ENCODE measurements at regions not wholly inside any gene's neighbourhood (a gene's known extent, or its start where the extent isn't known, plus 50 kb on each side); places are given as distances from the start of the nearest gene placed in this dataset.
A peak's percentile ranks its signal among the peaks of the same experiment; 100 is the strongest.

DNA sequence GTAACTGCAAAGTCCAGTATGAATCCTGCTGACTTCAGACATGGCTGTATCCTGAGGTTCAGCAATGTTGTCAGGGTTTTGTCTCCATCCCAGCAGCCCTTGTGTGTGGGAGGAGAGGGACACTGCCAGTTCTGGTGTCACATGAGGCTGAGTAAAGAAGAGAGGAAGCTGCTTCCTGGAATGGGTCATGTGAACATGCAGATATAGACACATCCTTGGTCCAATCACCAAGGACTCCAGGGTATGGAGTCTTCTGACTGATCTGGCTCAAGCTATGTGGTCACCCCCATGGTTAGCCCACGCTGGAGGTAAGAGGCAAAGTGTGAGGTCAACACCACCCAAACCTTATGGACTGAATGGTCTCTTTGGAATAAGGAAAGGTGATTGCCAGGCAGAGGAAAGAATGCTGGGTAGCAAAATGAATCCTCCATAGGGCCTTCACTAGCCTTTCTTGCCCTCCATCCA, 134.4 kb upstream of the SLC1A4 start:
- DNase-seq (ENCODE audit: low read depth in 2 of 2), result no peak

DNA sequence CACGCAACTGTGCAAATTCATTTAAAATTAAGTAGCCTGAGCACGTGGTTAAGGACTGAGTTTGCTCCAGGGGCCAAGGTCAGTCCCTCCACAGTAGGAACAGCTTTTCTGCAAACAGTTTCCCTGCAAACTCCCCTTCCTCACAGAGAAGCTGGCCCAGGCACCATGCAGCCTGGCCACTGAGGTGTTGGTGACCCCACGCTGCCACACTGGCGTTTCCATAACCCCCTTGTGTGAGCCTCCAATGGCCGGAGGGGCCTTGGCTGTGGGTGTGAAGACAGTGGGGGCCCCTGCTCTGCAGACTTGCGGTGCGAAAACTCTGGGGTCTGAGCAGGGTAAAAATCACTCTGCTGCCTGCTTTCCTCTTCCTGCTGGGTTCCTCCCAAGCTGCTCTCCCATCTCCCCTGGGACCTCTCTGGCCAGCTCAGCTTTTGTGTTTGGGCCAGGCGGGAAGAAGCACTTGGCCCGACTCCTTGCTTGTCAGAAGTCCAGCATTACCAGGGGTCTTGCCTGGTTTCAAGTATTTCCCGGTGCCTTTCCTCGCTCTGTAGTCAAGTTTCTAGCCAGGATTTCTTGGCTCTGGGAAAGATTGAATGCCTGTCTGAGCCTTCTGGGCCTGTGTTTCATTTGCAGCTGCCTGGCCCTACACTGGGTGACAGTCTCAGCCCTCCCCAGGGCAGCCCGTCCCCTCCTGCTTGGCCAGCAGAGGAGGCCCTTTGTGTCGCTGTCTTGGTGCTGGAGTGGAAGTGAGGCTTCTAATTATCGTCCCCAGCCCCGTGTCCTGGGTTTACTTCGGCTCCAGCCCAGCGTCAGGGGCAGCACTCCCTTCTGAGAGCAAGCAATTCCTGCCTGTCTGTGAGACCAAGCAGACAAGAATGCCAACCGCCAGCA, 131.4 kb upstream of the SLC1A4 start:
- no peak for DNase-seq (ENCODE audit: low read depth in 2 of 2)

DNA sequence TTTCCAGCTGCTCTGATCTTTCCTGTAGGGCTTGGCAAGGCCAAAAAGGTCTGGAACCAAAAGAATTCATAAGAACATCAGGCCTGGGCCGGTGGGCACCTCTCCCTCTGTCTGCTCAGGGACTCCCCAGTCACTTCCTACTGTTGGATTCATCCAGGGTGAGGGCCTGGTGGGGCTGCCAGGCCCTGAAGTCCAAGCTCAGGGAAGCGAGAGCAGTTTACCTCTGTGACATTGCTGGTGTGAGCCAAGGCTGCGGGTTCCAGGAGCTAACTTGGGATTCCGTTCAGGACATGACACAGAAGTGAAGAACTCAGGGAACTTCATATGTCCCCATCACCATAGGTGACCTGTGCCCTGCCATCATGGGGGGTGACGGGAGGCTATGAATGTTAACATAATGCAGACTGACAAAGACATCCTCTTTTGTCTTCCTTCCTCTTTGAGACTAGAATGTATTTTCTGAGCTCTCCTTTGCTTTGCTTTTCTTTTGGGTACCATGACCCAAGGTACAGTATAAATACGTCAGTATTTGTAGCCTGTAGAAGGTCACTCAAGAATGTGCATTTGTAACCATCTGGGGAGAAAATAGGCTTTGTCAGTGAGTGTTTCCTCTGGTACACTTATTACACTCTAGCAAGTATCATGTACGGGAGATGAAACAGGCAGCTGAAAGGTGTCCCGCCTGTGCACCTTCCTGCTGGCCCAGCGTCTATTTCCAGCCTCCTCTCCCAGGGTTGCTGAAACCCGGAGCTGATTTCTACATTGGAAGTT, 130.5 kb upstream of the SLC1A4 start:
- DNase-seq (ENCODE audit: low read depth in 2 of 2), result no peak

DNA sequence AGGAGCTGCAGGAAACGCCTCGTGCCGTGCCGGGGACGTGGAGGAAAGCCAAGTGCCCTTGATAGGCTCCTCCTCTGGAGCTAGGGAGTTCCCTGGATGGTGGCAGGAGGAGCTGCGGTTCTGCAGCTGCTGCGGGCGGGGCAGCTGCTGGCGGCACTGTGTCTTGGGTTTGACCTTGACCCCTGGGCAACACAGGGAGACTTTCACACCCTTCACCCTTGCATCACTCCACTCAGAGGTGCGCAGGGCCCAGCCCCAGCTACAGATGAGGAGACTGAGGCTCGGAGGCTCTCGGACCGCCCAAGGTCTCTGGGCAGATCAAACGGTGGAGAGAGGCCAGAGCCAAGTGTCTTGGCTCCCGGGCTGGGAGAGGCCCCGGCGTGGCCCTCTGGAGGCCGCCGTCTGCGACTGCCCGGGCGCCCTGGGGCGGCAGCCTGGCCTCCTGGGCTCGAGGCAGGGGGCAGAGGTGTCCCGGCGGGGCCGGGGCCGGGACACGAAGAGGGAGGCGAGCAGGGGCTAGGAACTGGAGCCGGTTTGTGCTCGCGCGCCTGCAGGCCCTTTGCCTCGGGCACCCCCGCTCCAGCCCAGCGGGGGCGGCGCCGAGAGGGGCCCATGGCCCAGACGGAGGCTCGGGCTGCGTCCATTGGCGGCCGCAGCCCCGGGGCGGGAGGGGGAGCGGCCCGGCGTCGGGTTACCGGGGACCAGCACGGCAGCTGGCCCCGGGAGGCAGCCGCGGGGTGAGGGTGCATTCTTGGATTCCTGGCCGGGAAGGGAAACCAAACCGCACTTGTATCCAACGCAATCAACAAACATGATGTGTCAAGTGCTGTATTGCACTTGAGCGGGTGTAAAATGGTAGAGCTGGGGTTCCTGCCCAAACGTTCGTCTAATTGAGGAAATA, 129.6 kb upstream of the SLC1A4 start:
- no peak for DNase-seq (ENCODE audit: low read depth in 2 of 2)

DNA sequence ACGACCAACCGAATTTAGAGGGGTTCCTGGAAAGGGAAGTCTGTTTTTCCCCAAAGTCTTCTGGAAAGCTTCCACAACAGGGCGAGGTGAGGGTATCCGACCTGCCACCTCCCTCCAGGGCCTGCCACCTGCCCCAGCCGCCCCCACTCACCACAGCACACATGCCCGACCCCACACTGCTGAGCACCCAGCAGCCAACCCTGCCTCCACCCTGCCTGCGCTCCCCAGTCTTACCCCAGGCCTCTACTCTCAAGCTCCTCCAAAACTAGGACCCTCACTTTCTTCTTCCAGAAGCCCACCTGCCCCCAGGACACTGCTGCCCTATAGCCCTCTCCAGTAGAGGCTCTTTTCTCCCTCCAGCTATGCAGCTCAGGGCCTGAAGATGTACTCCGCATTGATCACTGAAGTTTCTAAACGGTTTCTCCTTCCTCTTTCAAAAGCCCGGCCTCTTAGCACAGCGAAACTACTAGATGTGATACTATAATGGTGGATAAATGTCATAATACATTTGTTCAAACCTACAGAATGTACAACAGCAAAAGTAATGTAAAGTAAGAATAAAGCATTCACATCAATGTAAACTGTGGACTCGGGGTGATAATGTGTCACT, 128.8 kb upstream of the SLC1A4 start:
- no peak for DNase-seq (ENCODE audit: low read depth in 2 of 2)

DNA sequence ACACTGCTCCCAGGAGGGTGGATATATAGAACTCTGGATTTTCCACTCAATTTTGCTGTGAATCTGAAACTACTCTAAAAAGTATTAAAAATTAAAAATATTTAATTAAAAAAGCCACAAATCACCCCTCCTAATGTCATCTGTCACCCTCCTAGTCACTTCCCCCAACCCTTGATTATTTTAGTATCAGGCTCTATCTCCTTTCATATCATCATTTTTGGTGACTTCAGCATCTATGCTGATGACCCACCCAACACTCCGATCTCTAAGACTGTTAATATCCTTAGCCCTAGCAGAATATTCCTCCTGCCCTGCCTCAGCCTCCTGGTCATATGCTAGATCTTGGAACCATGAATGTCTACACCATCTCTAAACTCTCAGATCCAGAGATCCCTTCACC, 128.3 kb upstream of the SLC1A4 start:
- DNase-seq (ENCODE audit: low read depth in 2 of 2), result no peak

DNA sequence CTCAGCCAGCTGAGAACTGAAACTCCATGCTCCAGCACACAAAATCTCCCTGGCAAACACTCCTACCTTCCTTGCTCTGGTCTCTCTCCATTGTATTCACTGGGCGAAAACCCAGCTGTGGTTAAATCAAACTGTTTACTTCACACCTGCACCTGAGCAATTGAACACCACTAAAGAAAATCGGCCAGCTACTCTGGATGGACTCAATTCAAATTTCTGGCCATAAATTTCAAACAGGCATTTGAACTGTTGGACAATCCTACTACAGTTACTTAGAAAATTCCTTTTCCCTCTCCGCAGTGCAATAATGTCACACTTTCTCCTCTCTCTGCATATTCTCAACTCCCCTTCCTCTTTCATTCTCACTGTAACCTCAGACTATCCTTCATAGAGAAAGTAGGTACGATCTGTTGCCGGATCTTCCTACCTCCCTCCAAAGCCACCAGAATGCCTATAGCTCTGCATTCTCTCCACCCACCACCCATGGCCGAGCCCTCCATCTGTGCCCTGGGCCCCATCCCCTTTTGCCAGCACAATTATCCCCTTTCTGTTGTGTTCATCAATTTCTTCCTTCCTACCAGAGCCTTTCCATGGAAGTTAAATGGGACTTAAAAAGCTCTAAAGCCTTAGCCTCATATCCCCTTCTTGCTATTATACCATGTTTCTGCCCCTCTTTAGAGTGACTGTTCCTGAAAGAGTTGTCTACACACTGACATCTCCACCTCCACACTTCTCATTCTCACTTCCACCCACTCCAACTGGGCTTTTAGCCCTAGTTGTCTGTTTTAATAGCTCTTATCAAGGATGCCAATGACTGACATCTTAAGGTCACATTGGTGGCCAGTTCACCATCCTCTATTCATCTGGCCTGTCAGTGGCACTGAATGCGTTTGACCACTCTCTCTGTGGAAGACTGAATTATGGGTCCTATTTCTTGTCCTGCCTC, 127.5 kb upstream of the SLC1A4 start:
- no peak for DNase-seq (ENCODE audit: low read depth in 2 of 2)

DNA sequence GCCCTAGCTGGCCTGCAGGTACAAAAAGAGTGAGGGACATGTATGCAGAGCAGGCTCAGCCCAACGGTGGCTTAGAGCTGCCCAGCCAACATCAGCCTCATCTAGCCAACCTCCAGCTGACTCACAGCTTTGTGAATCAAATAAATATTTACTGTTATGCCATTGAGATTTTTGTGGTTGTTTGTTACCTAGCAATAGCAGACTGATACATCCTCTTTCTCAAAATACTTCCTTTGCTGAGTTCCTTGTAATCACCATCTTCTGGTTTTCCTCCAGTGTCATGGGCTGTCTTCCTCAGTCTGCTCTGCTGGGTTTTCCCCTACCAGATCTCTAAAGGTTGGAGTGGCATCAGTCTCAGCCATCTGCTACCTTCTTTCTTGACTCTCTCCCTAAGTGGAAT, 126.6 kb upstream of the SLC1A4 start:
- DNase-seq (ENCODE audit: low read depth in 2 of 2), result no peak

DNA sequence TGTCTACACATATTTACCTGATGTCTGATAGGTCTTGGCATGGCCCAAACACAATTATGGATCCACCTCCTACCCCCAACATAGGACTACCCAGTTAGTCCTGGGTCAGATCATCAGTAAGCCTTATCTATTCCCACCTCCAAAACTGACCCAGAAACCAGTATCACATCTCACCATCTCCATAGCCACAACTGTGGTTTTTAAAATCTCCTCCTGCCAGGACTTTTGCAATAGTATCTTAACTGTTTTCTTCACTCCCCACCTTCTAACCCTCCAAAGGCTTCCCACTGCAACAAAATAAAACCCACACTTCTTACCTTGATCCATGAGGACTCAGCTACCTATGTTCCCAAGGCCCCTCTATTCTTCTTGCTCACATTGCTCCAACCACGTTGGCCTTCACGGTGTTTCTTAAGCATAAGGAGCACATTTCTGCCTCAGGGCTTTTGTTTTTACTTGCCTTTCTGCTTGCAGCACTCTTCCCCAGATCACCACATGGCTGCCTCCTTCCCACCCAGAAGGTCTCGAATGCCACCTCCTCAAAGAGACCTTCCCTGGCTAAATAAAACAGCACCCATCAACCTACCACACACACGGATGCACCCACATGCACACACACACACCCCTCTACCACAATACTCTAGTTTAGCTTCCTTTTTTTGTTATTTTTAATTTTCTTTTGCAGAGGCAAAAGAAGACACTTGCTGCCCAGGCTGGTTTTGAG, 125.9 kb upstream of the SLC1A4 start:
- no peak for DNase-seq (ENCODE audit: low read depth in 2 of 2)

DNA sequence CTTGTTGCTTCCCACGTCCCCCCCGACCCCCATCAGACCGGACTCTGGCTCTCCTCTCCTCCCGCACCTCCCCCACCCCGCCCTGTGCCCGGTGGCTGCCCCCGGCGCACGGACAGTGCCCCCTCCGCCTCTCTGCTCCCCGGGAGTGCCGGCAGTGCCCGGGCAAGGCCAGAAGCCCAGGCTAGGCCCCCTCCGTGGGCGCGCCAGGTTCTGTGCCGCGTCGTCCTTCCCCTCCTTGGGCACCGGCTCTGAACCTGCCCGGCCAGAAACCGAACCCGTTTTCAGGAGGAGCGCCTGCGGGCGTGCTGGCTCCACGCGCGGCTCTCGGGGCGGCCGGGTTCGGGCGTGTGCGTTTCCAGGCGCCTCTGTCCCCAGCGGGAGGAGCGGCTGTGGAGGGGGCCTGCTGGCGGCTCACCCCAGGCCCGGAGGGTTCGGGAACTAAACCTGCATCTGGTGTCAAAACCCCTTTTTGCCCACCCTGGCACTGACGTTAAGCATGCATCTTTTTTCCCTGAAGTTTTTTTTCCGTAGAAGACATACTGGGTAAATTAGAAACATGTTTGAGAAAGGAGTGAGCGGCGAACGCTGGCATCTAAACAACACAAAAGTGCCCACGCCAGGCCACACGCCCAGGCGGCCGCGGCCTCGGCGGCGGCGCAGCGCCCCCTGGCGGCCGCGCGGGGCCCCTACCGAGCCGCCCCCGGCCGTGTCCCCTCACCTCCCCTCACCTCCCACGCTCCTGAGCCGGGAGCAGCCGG, 123.9 kb upstream of the SLC1A4 start:
- peak; percentile 33 to 51 for DNase-seq (ENCODE audit: low read depth in 2 of 2)

DNA sequence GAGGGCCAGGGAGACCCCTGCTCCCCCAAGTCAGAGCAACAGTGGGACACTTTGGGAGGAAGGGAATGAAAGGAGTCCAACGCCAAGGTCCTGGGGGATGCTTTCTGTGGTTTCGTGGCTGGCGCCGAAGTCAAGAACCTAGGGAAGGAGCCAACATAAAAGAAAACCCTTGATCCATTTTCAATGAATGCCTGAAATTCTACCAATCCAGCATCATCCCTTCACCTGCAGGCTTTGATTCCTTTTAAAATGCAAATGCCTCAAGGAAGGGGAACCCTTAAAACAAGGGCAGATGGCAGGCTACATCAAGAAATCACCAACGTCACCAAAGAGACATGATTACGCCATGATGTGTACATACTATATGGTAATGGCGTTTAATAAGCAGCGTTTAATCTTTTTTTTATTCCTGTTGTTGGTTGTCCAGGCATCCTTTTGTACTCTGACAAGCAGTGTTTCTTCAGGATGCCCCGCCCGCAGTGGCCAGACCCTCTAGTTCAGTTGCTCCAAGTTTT, 123.3 kb upstream of the SLC1A4 start:
- no peak for DNase-seq (ENCODE audit: low read depth in 2 of 2)

DNA sequence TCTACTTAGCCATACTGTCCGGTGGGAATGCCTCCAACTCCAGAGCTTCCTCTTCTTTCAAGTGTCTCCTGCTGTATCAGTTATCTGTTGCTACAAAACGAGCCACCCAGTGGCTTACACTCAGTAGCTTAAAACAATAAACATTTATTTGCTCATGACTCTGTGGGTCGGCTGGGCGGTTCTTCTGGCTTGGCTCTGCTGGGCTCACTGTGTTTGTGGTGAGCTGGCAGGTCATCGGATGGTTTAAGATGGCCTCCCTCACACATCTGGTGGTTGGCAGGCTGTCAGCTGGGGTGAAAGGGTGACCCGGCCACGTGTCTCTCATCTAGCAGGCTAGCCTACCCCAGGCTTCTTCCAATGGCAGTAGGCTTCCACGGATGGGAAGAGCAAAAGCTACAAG, 122.4 kb upstream of the SLC1A4 start:
- no peak for DNase-seq (ENCODE audit: low read depth in 2 of 2)

DNA sequence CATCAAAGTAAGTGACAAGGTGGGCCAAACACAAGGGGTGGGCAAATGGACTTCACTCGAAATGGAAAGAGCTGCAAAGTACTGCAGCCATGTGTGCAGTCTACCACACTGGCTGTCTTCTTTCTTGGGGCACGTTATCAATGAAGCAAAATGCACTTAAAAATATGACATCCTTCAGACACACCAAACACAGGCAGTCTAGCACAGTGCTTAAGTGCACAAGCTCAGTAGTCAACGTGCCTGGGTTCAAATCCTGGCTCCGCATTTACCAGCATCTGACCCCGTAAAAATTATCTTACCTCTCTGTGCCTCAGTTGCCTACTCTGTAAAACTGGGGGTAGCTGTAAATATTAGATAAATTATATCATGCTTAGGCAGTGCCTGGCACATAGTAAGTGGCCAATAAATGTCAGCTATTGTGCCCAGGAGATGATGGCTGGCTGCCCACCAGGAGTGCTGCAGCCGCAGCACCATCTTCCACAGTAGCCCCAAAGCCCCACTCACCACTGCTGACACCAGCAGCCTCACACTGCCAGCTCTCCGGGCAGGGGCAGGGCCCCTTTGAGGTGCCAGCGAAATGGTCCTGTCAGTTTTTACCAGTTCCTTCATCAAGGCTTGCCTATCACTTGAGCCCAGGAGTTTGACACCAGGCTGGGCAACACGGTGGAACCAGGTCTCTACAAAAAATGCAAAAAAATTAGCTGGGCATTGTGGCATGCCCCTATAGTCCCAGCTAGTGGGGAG, 121.8 kb upstream of the SLC1A4 start:
- DNase-seq (ENCODE audit: low read depth in 2 of 2), result no peak

DNA sequence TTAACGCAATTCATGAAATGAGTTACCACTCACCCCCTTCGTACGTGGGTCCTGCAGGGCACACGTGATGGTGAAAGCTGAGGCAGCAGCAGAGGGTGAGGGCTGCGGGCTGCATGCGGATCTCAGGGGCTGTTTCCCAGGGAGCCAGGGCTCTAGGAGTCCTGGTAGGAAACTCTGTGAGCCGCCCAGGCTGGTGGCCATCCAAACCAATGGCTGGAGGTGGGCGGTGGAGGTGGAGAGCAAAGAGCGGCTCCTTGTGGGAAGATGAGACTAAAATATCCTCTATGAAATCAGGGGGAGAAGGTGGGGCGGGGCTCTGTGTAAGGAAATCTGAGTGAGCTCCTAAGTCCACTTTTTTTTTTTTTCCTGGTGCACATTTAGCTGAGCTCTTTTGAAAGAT, 120.1 kb upstream of the SLC1A4 start:
- no peak for DNase-seq (ENCODE audit: low read depth in 2 of 2)

DNA sequence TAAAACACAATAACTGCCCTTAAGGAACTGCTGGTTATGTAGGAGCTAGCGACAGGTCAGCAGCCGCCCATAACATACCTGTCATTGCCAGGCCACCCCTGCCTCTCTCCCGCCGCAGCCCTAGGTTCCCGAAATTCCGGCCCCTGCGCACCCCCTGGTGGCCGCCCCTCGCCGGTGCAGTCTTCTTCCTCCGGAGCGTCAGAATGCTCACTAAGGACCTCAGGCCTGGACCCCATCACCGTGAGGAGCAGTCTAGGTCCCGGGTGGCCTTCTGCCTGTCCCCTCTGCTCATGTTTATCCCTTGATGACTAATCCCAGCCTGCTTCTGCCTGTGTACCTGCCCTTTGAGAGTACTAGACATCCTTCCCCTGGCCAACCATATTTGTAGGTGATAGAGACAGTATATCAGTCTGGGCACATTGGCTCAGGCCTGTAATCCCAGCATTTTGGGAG, 115.7 kb upstream of the SLC1A4 start:
- peak; percentile 77 to 82 for DNase-seq (ENCODE audit: low read depth in 2 of 2)

DNA sequence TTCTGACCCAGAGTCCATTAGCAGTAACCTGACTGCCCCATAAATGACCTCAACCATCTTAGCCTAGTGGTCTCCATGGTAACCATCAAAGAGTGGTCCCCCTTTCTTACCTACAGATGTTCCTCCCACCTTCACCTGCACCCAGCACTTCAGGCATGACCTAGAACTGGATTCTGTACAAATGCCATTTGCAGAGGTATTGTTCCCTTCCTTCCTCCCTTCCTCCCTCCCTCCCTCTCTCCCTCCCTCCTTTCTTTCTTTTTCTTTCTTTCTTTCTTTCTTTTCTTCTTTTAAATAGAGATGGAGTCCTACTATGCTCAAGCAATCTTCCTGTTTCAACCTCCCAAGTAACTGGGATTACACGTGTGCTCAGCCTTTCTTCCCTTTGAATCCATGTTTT, 114.6 kb upstream of the SLC1A4 start:
- DNase-seq (ENCODE audit: low read depth in 2 of 2), result no peak

DNA sequence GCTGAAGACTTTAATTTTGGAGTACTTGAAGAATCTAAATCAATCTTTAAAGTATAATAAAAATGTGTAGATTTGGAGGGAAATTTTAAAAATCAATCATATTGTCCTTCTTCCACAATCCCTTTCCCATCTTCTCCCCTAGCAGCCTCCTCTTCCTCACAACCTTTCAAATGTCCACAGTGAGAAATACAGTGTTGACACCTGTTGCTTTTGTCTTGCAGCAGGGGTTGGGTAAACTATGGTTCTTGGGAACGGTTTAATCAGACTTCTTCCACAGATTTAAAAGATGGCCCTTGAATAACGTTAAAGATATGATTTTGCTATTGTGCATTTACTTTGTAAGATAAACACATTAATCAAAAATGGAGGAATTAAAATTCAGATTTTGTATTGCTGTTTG, 113.8 kb upstream of the SLC1A4 start:
- no peak for DNase-seq (ENCODE audit: low read depth in 2 of 2)

DNA sequence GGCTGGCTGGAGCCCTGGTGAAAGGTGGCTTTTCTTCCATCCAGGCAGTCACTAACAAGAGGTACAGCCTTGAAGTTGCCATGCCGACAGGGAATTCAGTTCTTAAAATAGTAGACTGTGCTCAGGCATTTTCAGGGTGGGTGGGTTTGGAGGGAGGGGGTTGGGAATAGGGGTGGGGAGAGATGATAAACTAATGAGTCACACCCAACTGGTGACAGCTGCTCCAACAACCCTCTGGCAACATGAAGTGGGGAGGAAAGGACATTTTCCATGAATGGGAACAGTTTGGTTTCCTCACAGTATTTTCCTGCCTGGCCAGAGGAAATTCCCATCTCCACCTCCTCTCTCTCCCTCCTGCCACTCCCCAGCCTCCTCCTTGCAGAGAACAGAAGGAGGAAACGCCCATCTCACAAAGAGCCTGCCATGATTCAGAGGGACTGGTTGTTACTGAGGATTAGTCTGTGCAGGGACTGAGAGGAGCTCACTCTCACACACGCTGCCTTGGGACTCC, 113.0 kb upstream of the SLC1A4 start:
- no peak for DNase-seq (ENCODE audit: low read depth in 2 of 2)
